Stimulated activated CD8-positive, alpha-beta memory T cell treated with anti-CD3 and anti-CD28 coated beads, Interleukin-12 subunit alpha, Interleukin-12 subunit beta, amount 100 ng/mL, for 24 hours (primary cell): ENCODE measurements at regions not wholly inside any gene's neighbourhood (a gene's known extent, or its start where the extent isn't known, plus 50 kb on each side); places are given as distances from the start of the nearest gene placed in this dataset.

Experiments
- DNase-seq: peaks from one replicate; pipeline ENCODE4 v3.0.0-alpha.2; 2020; ENCODE audit errors: extremely low read depth

- DNase-seq, result no peak
Observed at GRCh38 chr21:27269644-27270043, 302.8 kb upstream of the ADAMTS5 start.

DNA sequence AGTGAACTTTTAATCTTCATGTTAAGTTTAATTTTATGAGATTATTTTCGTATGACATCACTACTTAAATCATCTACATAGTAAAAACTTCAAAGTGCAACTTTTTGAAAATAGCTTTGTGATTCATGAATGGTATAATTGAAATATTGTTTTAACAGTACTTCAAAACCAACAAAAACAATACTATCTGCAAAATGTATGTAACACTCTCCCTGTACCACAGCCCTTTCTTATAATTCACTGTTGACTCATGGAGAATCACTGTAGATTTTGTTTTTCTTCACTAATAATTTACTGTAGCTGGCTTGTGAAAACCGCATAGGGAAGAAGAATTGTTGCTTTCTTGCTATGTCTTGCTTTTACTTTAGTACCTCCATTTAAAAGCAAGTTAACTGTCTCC is 301.4 kb upstream of the ADAMTS5 start:
- DNase-seq, result no peak

DNA sequence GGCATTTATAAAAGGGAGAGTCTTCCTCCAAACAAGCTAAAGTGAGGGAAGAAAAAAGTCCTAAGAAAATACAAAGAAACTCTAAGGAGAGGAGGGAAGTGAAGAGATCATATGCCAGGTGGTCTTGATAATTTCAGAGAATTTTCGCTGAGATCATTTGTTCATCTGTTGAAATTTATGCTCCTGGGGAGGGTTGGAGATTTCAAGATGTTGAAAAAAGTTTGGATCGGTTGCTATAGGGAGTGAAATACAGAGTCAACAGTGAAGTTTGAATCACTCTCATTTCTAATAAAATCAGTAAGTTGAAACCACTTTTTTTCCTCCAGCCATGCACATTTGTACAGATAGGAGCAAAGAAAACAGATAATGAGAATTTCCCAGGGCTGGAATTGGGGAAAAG is 299.1 kb upstream of the ADAMTS5 start:
- DNase-seq, result no peak

- DNase-seq, result no peak
Observed at GRCh38 chr21:27265492-27265891, 298.6 kb upstream of the ADAMTS5 start.

GRCh38 chr21:27261676-27262075 is 294.8 kb upstream of the ADAMTS5 start:
- DNase-seq, result no peak

DNA sequence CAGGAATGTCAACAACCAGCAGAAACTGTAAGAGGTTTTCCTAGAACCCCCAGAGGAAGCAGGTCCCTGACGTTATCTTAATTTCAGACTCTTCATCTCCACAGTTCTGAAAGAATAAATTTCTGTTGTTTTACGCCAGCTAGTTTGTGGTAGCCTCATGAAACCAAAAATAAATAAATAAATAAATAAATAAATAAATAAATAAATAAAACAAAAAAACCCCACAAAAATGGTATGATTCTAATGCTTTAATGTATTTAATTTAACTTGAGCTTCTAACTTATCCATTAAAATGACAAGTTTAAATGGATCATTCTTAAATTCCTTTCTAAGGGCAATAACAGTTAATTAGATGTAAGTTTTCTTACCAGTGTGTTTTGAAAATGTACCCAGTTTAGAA is 293.8 kb upstream of the ADAMTS5 start:
- no peak for DNase-seq

DNA sequence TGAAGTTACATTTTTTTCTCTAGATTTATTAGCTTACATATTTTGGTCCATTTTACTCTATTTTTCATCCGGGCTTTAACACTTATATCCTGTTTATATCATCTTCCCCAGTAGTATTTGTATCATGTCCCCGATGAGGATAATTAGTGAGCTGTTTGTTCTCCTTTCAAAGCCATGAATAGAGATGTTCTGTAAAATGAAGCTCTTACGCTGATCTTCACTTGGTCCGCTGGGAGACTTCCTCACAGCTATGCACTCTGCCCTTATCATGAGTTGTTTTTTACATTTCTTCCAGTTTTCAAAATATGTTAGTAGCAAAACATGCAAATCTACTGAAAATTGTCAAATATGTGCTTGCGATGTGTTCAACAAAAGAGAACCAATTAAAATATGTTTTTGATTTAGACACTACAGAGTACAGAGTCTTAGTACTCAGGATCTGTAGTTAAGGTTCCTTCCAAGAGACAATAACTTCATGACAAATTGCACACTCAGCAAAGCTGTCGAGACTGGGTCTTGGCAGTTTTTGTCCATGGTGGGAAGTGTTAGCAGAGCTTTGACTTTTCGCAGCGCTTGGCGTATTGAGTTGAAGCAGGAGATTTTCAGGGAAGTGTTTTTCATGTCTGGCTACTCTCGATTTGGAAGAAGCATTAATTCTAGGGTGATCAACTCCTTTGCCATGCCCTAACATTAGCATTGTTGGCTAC is 292.0 kb upstream of the ADAMTS5 start:
- no peak for DNase-seq

- DNase-seq, result no peak
Observed at GRCh38 chr21:27257908-27258556, 291.1 kb upstream of the ADAMTS5 start.

DNA sequence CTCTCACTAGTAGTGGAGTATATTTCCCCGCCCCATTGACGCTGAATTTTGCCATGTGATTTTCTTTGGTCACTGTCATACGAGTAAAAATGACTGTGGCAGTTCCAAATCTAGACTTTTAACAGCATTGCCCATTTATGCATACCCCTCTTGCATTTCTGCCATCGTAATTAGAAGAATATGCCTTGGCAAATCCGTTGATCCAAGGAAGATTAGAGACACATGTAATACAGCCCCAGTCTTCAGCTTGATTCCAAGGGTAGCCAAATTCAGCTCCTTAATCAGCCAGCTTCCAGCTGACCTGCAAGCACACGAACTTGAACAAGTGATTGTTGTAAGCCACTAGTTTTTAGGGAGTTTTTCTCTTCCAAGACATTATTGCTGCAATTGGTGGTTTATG is 290.3 kb upstream of the ADAMTS5 start:
- DNase-seq, result no peak

DNA sequence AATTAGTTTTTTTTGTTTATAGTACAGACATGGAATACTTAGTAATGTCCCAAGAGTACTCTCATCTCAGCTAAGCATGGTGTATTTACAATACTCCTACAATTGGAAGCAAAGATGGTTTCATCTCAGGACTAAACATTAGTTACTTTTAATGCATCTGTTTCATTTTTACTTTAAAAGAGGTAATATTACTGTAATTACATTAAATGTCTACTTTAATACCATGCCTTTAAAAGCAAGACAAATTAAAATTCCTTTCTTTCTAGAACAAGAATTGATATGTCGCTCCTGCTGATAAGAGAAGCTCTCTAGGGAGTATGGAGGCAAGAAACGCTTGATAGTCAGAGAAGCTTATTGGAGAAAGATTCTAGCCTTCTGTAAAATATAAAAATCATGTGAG is 284.9 kb upstream of the ADAMTS5 start:
- DNase-seq, result no peak

DNA sequence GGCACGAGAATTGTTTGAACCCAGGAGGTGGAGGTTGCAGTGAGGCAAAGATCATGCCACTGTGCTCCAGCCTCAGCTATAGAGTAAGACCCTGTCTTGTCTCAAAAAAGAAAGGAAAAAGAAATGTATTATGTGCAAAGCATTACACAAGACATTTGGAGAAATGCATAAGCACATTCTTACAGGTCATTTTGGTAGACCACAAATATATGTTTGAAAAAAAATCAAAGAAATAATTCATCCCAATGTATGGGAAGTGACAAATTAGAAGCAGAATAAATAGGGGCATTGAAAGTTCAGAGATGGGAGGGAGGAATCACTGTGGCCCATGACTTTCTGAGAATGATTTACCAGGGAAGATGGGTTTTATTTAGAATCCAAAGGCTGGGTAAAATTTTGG is 283.5 kb upstream of the ADAMTS5 start:
- DNase-seq, result no peak

GRCh38 chr21:27248814-27249213 is 281.9 kb upstream of the ADAMTS5 start:
- no peak for DNase-seq

DNA sequence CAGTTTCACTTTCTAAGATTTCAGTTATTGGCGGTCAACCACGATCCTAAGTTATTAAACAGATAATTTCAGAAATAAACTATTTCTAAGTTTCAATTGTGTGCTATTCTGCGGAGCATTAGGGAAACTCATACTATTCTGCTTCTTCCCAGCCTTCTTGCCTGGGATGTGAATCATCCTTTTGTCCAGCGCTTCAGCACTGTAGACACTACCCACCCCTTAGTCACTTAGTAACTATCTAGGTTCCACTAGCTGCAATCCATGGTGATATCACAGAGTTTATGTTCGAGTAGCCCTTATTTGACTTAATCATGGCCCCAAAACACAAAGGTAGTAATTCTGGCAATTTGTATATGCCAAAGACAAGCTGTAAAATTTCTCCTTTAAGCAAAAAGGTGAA is 279.9 kb upstream of the ADAMTS5 start:
- no peak for DNase-seq

GRCh38 chr21:27244776-27245175 is 277.9 kb upstream of the ADAMTS5 start:
- no peak for DNase-seq

- DNase-seq, result no peak
Observed at GRCh38 chr21:27244352-27244751, 277.5 kb upstream of the ADAMTS5 start.

- DNase-seq, result no peak
Observed at GRCh38 chr21:27240839-27241238, 274.0 kb upstream of the ADAMTS5 start.

DNA sequence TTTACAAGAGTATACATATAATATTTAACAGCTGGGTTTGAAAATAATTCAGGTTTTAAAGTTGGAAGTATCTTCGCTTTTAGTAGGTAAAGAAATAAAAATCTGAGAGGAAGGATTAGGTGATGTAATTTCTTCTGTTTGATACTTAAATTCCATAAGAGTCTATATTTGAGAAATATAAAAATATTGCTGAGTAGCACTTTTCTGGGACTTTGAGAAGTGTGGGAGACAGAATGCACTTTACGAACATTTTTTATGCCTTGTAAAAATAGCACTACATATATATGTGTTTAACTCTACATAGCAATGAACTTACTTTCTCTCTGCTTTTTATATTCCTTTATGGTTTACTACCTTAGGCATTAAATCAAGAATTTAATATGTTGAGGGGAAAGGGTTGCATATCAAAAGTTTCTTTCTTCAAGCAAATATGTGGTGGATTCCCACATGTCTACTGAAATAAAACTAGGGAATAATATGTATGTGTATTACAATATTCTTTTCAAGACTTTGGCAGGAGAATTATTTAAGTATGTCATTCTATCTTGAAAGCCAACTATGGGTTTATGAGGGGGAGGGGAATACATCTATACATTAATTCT is 266.7 kb upstream of the ADAMTS5 start:
- no peak for DNase-seq

- no peak for DNase-seq
Observed at GRCh38 chr21:27225940-27226339, 259.1 kb upstream of the ADAMTS5 start.

- DNase-seq, result no peak
Observed at GRCh38 chr21:27225151-27225550, 258.3 kb upstream of the ADAMTS5 start.

GRCh38 chr21:27224169-27224568 is 257.3 kb upstream of the ADAMTS5 start:
- DNase-seq, result no peak

DNA sequence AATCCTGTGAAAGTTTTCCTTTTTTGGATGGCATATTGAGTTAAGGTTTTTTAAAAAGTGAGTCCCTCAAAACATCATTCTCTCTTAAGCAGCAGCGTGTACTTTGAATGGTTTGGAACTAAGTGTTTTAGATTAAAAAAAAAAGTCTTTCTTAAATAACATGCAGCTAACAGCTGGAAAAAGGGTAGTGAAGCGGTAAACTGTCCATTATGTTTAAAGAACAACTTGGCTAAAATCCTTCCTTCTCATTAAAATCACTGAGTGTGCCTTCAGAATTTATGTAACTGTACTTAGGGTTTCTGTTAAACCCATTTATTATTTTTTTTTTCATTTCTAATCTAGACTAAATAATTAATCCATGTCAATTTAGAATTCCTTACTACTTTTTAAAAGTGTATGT is 254.2 kb upstream of the ADAMTS5 start:
- no peak for DNase-seq

- no peak for DNase-seq
Observed at GRCh38 chr21:27220416-27220815, 253.5 kb upstream of the ADAMTS5 start.

DNA sequence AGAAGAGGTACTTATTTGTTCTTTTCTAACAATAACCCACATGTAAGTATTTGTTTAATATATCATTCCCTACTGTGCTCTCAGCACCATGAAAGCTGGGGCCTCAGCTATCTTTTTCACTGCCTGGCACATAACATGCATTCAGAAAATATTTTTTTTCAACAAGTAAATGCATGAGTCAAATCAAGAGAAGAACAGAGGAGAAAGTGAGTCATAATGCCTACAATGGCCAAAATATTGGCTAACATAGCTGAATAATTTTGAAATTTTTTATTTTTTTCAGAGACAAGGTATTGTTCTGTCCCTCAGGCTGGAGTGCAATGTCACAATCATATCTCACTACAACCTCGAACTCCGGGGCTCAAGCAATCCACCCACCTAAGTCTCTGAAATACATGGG is 252.2 kb upstream of the ADAMTS5 start:
- DNase-seq, result no peak
